ENCODE measurements at regions not wholly inside any gene's neighbourhood (a gene's known extent, or its start where the extent isn't known, plus 50 kb on each side); places are given as distances from the start of the nearest gene placed in this dataset.

- WGBS, result 90% methylated on average over 1 of the region's 1 CpG
Measured at GRCh38 chr13:83298617-83299016, 583.7 kb downstream of the SLITRK1 start.

More at GRCh38 chr13:83298617-83299016, 583.7 kb downstream of the SLITRK1 start:
- Histone ChIP-seq H3K4me1 (ENCODE audit: control insufficient read depth in 4 of 4, insufficient read depth in 4 of 4, low read length in 3 of 4) (no peaks in the 10 kb centered on the region), H3K27ac (ENCODE audit: low read depth in 1 of 2, low read length in 2 of 2) (no peak overlapping the region), H3K36me3 (ENCODE audit: control insufficient read depth in 4 of 4, insufficient read depth in 3 of 4, low read depth in 1 of 4, low read length in 3 of 4) (no peaks in the 10 kb centered on the region), H3K4me3 (ENCODE audit: low read depth in 1 of 3, low read length in 3 of 3) (no peak overlapping the region), H3K27me3 (ENCODE audit: control insufficient read depth in 4 of 4, insufficient read depth in 4 of 4, low read length in 3 of 4) (no peaks in the 10 kb centered on the region), H3K9ac (ENCODE audit: low read depth in 1 of 2, low read length in 2 of 2) (no peak overlapping the region), H3K9me3 (ENCODE audit: control insufficient read depth in 4 of 4, low read length in 3 of 4) (no peaks in the 10 kb centered on the region)
- TF ChIP-seq YY1 (IDR thresholded peaks at IDR 0.05), result no peak
- no peak for TF ChIP-seq FOXA1 (IDR thresholded peaks at IDR 0.05)
- TF ChIP-seq HNF4G (IDR thresholded peaks at IDR 0.05), result no peak
- TF ChIP-seq JUND (IDR thresholded peaks at IDR 0.05), result no peak
- TF ChIP-seq RAD21 (IDR thresholded peaks at IDR 0.05), result no peak
- no peak for TF ChIP-seq FOXA2 (IDR thresholded peaks at IDR 0.05)
- TF ChIP-seq MAX (IDR thresholded peaks at IDR 0.05), result no peak
- no peak for TF ChIP-seq RXRA (IDR thresholded peaks at IDR 0.05)
- no peak for TF ChIP-seq ATF3 (IDR thresholded peaks at IDR 0.05)
- no peak for TF ChIP-seq ZBTB33 (IDR thresholded peaks at IDR 0.05)
- TF ChIP-seq REST (IDR thresholded peaks at IDR 0.05), result no peak
- TF ChIP-seq CTCF (IDR thresholded peaks at IDR 0.05; ENCODE audit: low read depth, low read length, missing input control), result no peak
- no peak for TF ChIP-seq SP1 (IDR thresholded peaks at IDR 0.05)
- no peak for TF ChIP-seq GABPA (IDR thresholded peaks at IDR 0.05 in 1 of 2, conservative IDR thresholded peaks at IDR 0.05 in 1 of 2)
- TF ChIP-seq EGR1 (IDR thresholded peaks at IDR 0.05; ENCODE audit: low read depth in 2 of 2), result no peak
- no peak for TF ChIP-seq HNF4A (conservative IDR thresholded peaks at IDR 0.05)
- no peak for TF ChIP-seq TAF1 (conservative IDR thresholded peaks at IDR 0.05)
- no peak for TF ChIP-seq NR2F2 (IDR thresholded peaks at IDR 0.05)
- DNase-seq (ENCODE audit: low spot score), result no peak
